NB4 (cell line): ENCODE measurements at regions not wholly inside any gene's neighbourhood (a gene's known extent, or its start where the extent isn't known, plus 50 kb on each side); places are given as distances from the start of the nearest gene placed in this dataset.

Experiments used
- CTCF ChIP-seq: IDR thresholded peaks from one replicate; pipeline ENCODE4 v1.5.1; 2012; ENCODE audit warnings: low read depth, low read length
- MAX ChIP-seq: IDR thresholded peaks from 2 replicates; pipeline ENCODE4 v1.6.1; 2011; ENCODE audit warnings: low read depth, low read length
- MYC ChIP-seq: IDR thresholded peaks from 2 replicates; pipeline ENCODE4 v1.6.1; 2011; ENCODE audit warnings: low read depth, low read length
- POLR2A ChIP-seq: IDR thresholded peaks from 2 replicates; pipeline ENCODE4 v1.6.1; 2011; ENCODE audit warnings: mild to moderate bottlenecking; ENCODE audit not compliant: insufficient read length; ENCODE audit errors: extremely low read depth

GRCh38 chr3:22843854-22844253 is 359.3 kb upstream of the UBE2E2 start:
- TF ChIP-seq CTCF = no peak
- TF ChIP-seq MAX = no peak
- no peak for TF ChIP-seq POLR2A
- TF ChIP-seq MYC = no peak
